Ishikawa (cell line): ENCODE measurements at regions not wholly inside any gene's neighbourhood (a gene's known extent, or its start where the extent isn't known, plus 50 kb on each side); places are given as distances from the start of the nearest gene placed in this dataset.

Source experiments
- CEBPB ChIP-seq: IDR thresholded peaks from 2 replicates; pipeline ENCODE4 v1.6.1; 2012
- CREB1 ChIP-seq: IDR thresholded peaks from 2 replicates; pipeline ENCODE4 v1.6.1; 2012; ENCODE audit warnings: low read depth
- EGR1 ChIP-seq: IDR thresholded peaks from 2 replicates; pipeline ENCODE4 v1.6.1; 2012
- EP300 ChIP-seq: IDR thresholded peaks from 2 replicates; pipeline ENCODE4 v1.6.1; 2012; ENCODE audit warnings: borderline replicate concordance
- FOXM1 ChIP-seq: IDR thresholded peaks from 2 replicates; pipeline ENCODE4 v1.6.1; 2012; ENCODE audit warnings: low read depth, borderline replicate concordance
- MAX ChIP-seq: IDR thresholded peaks from 2 replicates; pipeline ENCODE4 v1.6.1; 2012
- NFIC ChIP-seq: IDR thresholded peaks from 2 replicates; pipeline ENCODE4 v1.6.1; 2012
- RAD21 ChIP-seq: IDR thresholded peaks from 2 replicates; pipeline ENCODE4 v1.6.1; 2012; ENCODE audit warnings: low read depth
- REST ChIP-seq: IDR thresholded peaks from 2 replicates; pipeline ENCODE4 v1.6.1; 2012; ENCODE audit warnings: low read depth, mild to moderate bottlenecking
- TAF1 ChIP-seq: IDR thresholded peaks from 2 replicates; pipeline ENCODE4 v1.6.1; 2012; ENCODE audit warnings: low read depth, mild to moderate bottlenecking
- TCF12 ChIP-seq: IDR thresholded peaks from 2 replicates; pipeline ENCODE4 v1.6.1; 2012; ENCODE audit warnings: low read depth
- TEAD4 ChIP-seq: IDR thresholded peaks from 2 replicates; pipeline ENCODE4 v1.6.1; 2012
- YY1 ChIP-seq: IDR thresholded peaks from 2 replicates; pipeline ENCODE4 v1.6.1; 2012; ENCODE audit warnings: low read depth
- ZBTB7A ChIP-seq: IDR thresholded peaks from 2 replicates; pipeline ENCODE4 v1.6.1; 2012; ENCODE audit warnings: low read depth
- TF ChIP-seq, protein P1 (sequence below): IDR thresholded peaks from 2 replicates; pipeline ENCODE4 v1.6.1; 2012

DNA sequence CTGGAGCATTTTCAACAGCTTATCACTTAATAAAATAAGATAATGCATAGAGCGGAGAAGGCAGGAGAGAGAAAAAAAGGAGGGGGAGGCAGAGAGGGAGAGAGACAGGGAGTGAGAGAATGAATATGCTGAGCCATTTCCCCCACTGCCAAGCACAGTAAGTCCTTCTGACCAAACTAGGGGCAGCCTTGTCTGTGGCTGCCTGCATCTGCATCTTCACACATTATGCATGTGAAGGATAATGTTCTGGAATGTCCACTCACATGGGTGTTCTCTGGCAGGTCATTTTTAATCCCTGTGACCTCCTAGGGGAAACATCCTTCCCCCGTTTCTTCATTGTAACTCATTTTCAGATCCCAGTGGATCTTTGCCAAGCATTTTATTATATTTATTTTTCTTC is 269.3 kb downstream of the FOXA2 start:
- TF ChIP-seq EGR1 (no peak), MAX (no peak), YY1 (no peak), NFIC (no peak), CREB1 (no peak), TAF1 (no peak), FOXM1 (no peak), ZBTB7A (no peak), EP300 (no peak), TEAD4 (no peak), REST (no peak), CEBPB (no peak)
- TF ChIP-seq, protein P1, sequence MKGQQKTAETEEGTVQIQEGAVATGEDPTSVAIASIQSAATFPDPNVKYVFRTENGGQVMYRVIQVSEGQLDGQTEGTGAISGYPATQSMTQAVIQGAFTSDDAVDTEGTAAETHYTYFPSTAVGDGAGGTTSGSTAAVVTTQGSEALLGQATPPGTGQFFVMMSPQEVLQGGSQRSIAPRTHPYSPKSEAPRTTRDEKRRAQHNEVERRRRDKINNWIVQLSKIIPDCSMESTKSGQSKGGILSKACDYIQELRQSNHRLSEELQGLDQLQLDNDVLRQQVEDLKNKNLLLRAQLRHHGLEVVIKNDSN, result no peak

GRCh38 chr20:22312744-22313346 is 271.5 kb downstream of the FOXA2 start:
- TF ChIP-seq, protein P1, result no peak
- TF ChIP-seq NFIC (no peak), RAD21 (peak; percentile 40)

DNA sequence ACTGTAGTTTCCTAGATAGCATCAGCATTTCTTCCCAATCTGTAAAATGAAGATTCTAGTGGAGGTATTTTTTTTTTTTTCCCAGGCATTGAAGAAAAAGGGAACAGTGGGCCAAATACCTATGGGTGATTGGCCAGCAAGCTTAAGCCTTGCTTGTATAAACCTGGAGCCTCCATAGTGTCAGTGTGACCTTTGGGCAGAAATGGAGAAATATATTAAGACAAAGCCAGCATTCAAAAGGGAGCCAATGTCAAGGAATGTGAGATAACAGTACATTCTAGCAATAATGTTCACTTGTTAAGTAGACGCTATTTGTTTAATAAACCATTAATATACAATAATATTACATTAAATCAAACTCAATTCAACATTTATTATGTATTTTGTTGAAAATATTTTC is 275.4 kb downstream of the FOXA2 start:
- TF ChIP-seq RAD21 (no peak), EGR1 (no peak), NFIC (no peak), TCF12 (no peak), TEAD4 (no peak), REST (no peak), YY1 (no peak), FOXM1 (no peak), EP300 (no peak), ZBTB7A (no peak), CREB1 (no peak), CEBPB (no peak), TAF1 (no peak), MAX (no peak)
- TF ChIP-seq, protein P1, result no peak

GRCh38 chr20:22307409-22307808 is 277.0 kb downstream of the FOXA2 start:
- TF ChIP-seq EGR1, result no peak
- TF ChIP-seq TCF12, result no peak
- no peak for TF ChIP-seq NFIC
- no peak for TF ChIP-seq TAF1
- TF ChIP-seq MAX, result no peak
- TF ChIP-seq TEAD4, result no peak
- no peak for TF ChIP-seq CREB1
- no peak for TF ChIP-seq FOXM1
- no peak for TF ChIP-seq ZBTB7A
- TF ChIP-seq REST, result no peak
- no peak for TF ChIP-seq YY1
- TF ChIP-seq, protein P1, result no peak
- no peak for TF ChIP-seq CEBPB
- TF ChIP-seq RAD21, result no peak
- TF ChIP-seq EP300, result no peak
